Loucy (cell line): ENCODE measurements at regions not wholly inside any gene's neighbourhood (a gene's known extent, or its start where the extent isn't known, plus 50 kb on each side); places are given as distances from the start of the nearest gene placed in this dataset.

Experiments used
- H2AFZ ChIP-seq: fragments of 200-600 bp; sonication (generic); 2 replicates; pipeline ENCODE4 v1.6.0; 2016; ENCODE audit warnings: antibody characterized with exemption, mild to moderate bottlenecking, low read length, moderate library complexity
- H3F3A ChIP-seq: fragments of 200-600 bp; 2 replicates; pipeline ENCODE4 v1.6.0; 2016; ENCODE audit warnings: antibody characterized with exemption, low read depth, mild to moderate bottlenecking
- H3K27me3 ChIP-seq: fragments of 200-600 bp; sonication (generic); 2 replicates; pipeline ENCODE4 v1.6.1; 2014; ENCODE audit warnings: low read length, mild to moderate bottlenecking; ENCODE audit not compliant: insufficient read depth, poor library complexity, severe bottlenecking
- H3K36me3 ChIP-seq: fragments of 200-600 bp; sonication (generic); 2 replicates; pipeline ENCODE4 v1.6.1; 2016; ENCODE audit warnings: low read length; ENCODE audit not compliant: insufficient read depth
- H3K4me1 ChIP-seq: fragments of 200-600 bp; sonication (generic); 2 replicates; pipeline ENCODE4 v1.5.1; 2014; ENCODE audit warnings: low read length, mild to moderate bottlenecking; ENCODE audit not compliant: insufficient read depth, poor library complexity, severe bottlenecking
- H3K4me2 ChIP-seq: fragments of 200-600 bp; sonication (generic); 2 replicates; pipeline ENCODE4 v1.6.0; 2014; ENCODE audit warnings: antibody characterized with exemption, low read length, low read depth, mild to moderate bottlenecking; ENCODE audit not compliant: poor library complexity, severe bottlenecking
- H3K4me3 ChIP-seq: fragments of 200-600 bp; sonication (generic); 2 replicates; pipeline ENCODE4 v1.5.1; 2014; ENCODE audit warnings: low read length, mild to moderate bottlenecking, mixed read lengths; ENCODE audit not compliant: poor library complexity, severe bottlenecking
- H3K79me2 ChIP-seq: fragments of 200-600 bp; sonication (generic); 2 replicates; pipeline ENCODE4 v1.6.1; 2014; ENCODE audit warnings: low read length; ENCODE audit not compliant: insufficient read depth
- H3K9ac ChIP-seq: fragments of 200-600 bp; sonication (generic); 2 replicates; pipeline ENCODE4 v1.6.0; 2014; ENCODE audit warnings: mild to moderate bottlenecking, low read depth, low read length, moderate library complexity; ENCODE audit not compliant: poor library complexity, severe bottlenecking
- H3K9me2 ChIP-seq: fragments of 200-600 bp; sonication (generic); replicated peaks from 2 replicates; pipeline ENCODE4 v1.6.1; 2016; ENCODE audit warnings: low read depth, low read length, mixed read lengths
- H3K9me3 ChIP-seq: fragments of 200-600 bp; sonication (generic); 2 replicates; pipeline ENCODE4 v1.6.1; 2014; ENCODE audit warnings: mild to moderate bottlenecking, antibody characterized with exemption, low read length, low read depth; ENCODE audit not compliant: insufficient read depth
- H4K20me1 ChIP-seq: fragments of 200-600 bp; sonication (generic); 2 replicates; pipeline ENCODE4 v1.6.0; 2014; ENCODE audit warnings: antibody characterized with exemption, low read length, mild to moderate bottlenecking; ENCODE audit not compliant: insufficient read depth, poor library complexity, severe bottlenecking
- EZH2phosphoT487 ChIP-seq: fragments of 200-600 bp; IDR thresholded peaks from 2 replicates; pipeline ENCODE4 v1.6.1; 2018; ENCODE audit warnings: antibody characterized with exemption, mild to moderate bottlenecking, moderate library complexity, borderline replicate concordance
- TF ChIP-seq, protein P1 (sequence below): fragments of 200-600 bp; sonication (generic); conservative IDR thresholded peaks from 2 replicates; pipeline ENCODE4 v1.5.1; 2014; ENCODE audit warnings: mild to moderate bottlenecking, antibody characterized with exemption, low read length

GRCh38 chr14:95419569-95419968, 96.9 kb downstream of the SYNE3 start:
- Histone ChIP-seq H3K4me2 (no peak overlapping the region), H3K9ac (no peak overlapping the region), H3K36me3 (no peaks in the 10 kb centered on the region), H3K79me2 (no peaks in the 10 kb centered on the region), H4K20me1 (no peaks in the 10 kb centered on the region), H2AFZ (no peak overlapping the region), H3K9me2 (no peaks in the 10 kb centered on the region), H3K4me1 (no peaks in the 10 kb centered on the region), H3K9me3 (no peaks in the 10 kb centered on the region), H3K27me3 (no peaks in the 10 kb centered on the region), H3F3A (no peaks in the 10 kb centered on the region), H3K4me3 (no peak overlapping the region)
- no peak for TF ChIP-seq EZH2phosphoT487
- TF ChIP-seq, protein P1, sequence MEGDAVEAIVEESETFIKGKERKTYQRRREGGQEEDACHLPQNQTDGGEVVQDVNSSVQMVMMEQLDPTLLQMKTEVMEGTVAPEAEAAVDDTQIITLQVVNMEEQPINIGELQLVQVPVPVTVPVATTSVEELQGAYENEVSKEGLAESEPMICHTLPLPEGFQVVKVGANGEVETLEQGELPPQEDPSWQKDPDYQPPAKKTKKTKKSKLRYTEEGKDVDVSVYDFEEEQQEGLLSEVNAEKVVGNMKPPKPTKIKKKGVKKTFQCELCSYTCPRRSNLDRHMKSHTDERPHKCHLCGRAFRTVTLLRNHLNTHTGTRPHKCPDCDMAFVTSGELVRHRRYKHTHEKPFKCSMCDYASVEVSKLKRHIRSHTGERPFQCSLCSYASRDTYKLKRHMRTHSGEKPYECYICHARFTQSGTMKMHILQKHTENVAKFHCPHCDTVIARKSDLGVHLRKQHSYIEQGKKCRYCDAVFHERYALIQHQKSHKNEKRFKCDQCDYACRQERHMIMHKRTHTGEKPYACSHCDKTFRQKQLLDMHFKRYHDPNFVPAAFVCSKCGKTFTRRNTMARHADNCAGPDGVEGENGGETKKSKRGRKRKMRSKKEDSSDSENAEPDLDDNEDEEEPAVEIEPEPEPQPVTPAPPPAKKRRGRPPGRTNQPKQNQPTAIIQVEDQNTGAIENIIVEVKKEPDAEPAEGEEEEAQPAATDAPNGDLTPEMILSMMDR: no peak

DNA sequence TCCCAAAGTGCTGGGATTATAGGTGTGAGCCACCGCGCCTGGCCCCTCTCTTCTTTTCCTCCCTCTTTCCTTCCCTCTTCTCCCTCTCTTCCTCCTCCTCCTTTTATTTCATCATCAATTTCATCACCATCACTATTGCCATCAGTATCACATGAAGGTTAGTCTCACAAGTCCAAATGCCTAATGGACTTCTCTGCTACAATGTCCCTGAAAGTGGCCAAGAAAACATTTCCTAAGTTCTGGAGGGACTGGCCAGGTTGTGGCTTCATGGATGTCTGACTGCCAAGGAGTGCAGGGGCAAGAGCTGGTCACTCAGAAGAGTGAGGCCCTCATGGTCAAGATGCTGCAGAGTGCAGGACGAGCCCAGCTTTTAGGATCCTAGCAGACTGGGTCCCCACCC, 97.6 kb downstream of the SYNE3 start:
- no peaks in the 10 kb centered on the region for H3K4me1 ChIP-seq
- H3K79me2 ChIP-seq: no peaks in the 10 kb centered on the region
- no peaks in the 10 kb centered on the region for H3K27me3 ChIP-seq
- H3K9me3 ChIP-seq: no peaks in the 10 kb centered on the region
- no peak overlapping the region for H3K4me2 ChIP-seq
- H2AFZ ChIP-seq: no peak overlapping the region
- H4K20me1 ChIP-seq: no peaks in the 10 kb centered on the region
- TF ChIP-seq, protein P1: no peak
- TF ChIP-seq EZH2phosphoT487: no peak
- H3K9me2 ChIP-seq: no peaks in the 10 kb centered on the region
- H3K36me3 ChIP-seq: no peaks in the 10 kb centered on the region
- no peak overlapping the region for H3K9ac ChIP-seq
- no peak overlapping the region for H3K4me3 ChIP-seq
- H3F3A ChIP-seq: no peaks in the 10 kb centered on the region

GRCh38 chr14:95417492-95417891, 97.8 kb upstream of the CLMN start:
- Histone ChIP-seq H3K4me3 (no peak overlapping the region), H4K20me1 (no peaks in the 10 kb centered on the region), H3K27me3 (no peaks in the 10 kb centered on the region), H3K9me2 (no peaks in the 10 kb centered on the region), H3K4me1 (no peaks in the 10 kb centered on the region), H3K9ac (no peak overlapping the region), H3F3A (no peaks in the 10 kb centered on the region), H2AFZ (no peak overlapping the region), H3K4me2 (no peak overlapping the region), H3K9me3 (no peaks in the 10 kb centered on the region), H3K36me3 (no peaks in the 10 kb centered on the region), H3K79me2 (no peaks in the 10 kb centered on the region)
- TF ChIP-seq, protein P1: no peak
- no peak for TF ChIP-seq EZH2phosphoT487
